Stimulated activated CD4-positive, alpha-beta T cell treated with anti-CD3 and anti-CD28 coated beads, Interleukin-4, amount 100 ng/mL, for 4 hours (primary cell): ENCODE measurements at regions not wholly inside any gene's neighbourhood (a gene's known extent, or its start where the extent isn't known, plus 50 kb on each side); places are given as distances from the start of the nearest gene placed in this dataset.
"Not testable (repeated sequence)": the region's sequence is repeated elsewhere in the genome, so short reads cannot be mapped to it uniquely, and the experiment has no call there.

Experiments used
- DNase-seq, 2 experiments: peaks; one replicate each; pipeline ENCODE4 v3.0.0-alpha.2; 2020

GRCh38 chr22:22168941-22169867, 75.4 kb upstream of the VPREB1 start:
- no peak for DNase-seq

GRCh38 chr22:22168190-22168940, 76.2 kb upstream of the VPREB1 start:
- DNase-seq, result no peak

- DNase-seq, result no peak
Observed at GRCh38 chr22:22167791-22168189, 76.8 kb upstream of the VPREB1 start.

DNA sequence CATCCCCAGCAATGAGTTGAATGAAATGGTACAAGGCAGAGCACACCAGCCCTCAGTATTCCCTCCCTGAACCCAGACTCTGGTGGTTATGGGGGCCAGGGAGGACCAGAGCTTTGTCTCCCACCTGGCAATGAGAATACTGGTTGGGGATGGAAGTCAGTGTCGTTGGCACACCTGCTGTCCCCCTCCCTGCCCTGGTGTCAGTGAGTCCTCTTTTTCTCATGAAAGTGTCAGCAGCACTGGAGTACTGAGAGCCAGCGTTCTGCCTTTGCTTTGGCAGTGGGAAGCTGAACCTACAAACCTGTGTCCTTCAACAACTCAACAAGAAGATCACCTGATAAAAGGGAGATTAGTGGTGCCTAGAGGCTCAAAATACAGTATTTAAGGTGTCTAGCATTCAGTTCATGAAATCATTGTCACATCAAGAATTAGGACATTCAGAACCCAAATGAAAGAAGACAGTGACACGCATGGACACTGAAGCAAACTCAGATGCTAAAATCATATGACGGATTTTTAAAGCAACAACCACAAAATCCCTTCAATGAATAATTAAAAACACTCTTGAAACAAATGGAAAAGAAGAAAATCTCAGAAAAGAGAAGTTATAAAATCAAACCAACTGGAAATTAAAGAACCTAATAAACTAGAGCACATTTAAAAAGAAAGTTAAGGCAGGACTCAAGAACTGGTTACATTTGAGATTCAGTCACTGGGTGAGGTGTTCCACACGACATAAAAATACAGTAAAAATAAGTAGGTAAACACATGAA, 77.5 kb upstream of the VPREB1 start:
- DNase-seq, result no peak

GRCh38 chr22:22165936-22166710, 78.5 kb upstream of the VPREB1 start:
- DNase-seq, result no peak

- DNase-seq, result no peak
Observed at GRCh38 chr22:22164541-22165272, 79.9 kb upstream of the VPREB1 start.

DNA sequence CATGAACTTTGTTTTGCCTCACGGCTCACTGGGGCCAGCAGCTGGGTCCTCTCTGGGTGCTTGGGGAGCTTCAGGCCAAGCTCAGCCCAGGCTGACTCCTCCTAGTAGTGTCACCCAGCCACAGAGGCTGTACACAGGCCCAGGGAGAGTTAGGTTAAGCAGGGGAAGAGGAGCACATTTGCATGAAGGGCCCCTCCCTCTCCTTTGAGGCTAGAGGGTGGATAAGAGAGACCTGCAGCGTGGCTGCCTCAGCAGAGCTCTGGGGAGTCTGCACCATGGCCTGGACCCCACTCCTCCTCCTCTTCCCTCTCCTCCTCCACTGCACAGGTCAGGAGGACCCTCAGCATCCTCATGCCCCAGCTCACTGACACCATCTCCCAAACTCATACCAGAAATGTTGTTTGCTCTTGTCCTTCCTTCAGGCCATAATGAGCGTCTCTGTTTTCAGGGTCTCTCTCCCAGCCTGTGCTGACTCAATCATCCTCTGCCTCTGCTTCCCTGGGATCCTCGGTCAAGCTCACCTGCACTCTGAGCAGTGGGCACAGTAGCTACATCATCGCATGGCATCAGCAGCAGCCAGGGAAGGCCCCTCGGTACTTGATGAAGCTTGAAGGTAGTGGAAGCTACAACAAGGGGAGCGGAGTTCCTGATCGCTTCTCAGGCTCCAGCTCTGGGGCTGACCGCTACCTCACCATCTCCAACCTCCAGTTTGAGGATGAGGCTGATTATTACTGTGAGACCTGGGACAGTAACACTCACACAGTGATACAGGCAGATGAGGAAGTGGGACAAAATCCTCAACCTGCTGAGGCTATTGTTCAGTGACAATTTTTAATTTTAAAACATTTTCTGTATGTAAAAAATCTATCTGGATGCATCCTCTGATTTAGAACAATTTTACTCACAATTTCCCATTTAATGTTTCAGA, 82.4 kb upstream of the VPREB1 start:
- DNase-seq, result no peak

DNA sequence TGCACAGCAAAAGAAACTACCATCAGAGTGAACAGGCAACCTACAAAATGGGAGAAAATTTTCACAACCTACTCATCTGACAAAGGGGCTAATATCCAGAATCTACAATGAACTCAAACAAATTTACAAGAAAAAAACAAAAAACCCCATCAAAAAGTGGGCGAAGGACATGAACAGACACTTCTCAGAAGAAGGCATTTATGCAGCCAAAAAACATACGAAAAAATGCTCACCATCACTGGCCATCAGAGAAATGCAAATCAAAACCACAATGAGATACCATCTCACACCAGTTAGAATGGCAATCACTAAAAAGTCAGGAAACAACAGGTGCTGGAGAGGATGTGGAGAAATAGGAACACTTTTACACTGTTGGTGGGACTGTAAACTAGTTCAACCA, 83.8 kb upstream of the VPREB1 start:
- DNase-seq, result not testable (repeated sequence)

- DNase-seq, result no peak
Observed at GRCh38 chr22:22159384-22159783, 85.2 kb upstream of the VPREB1 start.

GRCh38 chr22:22158965-22159364, 85.6 kb upstream of the VPREB1 start:
- DNase-seq, result no peak

- DNase-seq, result no peak
Observed at GRCh38 chr22:22158207-22158816, 86.3 kb upstream of the VPREB1 start.

DNA sequence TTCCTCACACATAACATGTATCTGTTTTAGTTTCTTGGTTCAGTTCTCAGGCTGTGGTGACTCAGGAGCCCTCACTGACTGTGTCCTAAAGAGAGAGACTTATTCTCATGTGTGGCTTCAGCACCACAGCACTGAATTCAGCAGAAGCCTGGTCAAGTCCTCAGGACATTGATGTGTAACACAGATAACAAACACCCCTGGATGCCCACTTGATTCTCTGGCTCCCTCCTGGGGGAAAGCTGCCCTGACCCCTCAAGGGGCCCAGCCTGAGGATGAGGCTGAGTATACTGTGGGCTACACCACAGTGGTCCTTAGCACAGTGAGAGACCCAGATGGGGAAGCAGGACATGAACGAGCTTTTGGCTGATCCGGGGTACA, 87.2 kb upstream of the VPREB1 start:
- DNase-seq, result no peak

DNA sequence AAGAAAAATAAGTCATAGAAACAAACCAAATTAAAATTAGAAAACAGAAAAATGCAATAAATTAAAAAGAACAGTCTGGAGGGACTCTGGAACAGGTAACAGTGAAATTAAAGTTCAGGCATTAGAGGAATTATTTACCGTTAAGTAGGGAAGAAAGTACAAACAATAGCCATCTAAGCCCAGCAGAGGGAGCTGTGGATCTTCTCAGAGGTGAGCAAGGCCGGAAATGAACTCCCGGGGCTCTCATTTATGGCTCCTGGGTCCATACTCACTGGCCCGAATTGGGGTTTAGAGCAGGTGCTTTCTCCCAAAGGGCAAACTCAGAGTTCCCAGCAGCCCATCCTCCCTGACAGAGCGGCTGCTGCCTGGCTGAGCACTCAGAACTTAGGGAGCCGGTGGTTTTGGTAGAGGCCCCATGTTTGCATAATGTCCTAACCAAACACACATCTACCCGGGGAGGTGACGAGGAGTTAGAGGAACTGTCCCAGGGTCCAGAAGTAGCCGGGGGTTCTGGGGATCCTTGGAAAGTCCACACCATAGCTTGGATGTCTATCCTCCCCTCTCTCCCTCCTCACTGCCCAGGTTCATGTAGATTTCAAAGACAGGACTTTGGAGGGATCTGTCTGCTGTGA, 87.8 kb upstream of the VPREB1 start:
- DNase-seq, result peak; percentile 44 to 48

DNA sequence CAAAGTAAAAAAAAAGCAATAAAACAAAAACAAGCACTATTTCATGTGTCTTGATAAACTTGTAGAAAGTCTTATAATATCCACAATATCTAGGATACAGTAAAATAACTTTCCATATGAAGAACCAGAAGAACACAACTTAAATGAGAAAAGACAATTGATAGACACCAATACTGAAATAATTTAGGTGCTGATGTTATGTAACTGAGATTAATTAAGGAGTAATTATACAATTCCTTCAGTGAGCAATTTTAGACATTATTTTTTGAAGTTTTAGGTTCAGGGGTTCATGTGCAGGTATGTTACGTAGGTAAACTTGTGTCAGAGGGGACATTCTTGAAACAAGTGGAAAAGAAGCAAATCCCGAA, 88.3 kb upstream of the VPREB1 start:
- DNase-seq, result no peak

GRCh38 chr22:22155607-22156006, 89.0 kb upstream of the VPREB1 start:
- no peak for DNase-seq

DNA sequence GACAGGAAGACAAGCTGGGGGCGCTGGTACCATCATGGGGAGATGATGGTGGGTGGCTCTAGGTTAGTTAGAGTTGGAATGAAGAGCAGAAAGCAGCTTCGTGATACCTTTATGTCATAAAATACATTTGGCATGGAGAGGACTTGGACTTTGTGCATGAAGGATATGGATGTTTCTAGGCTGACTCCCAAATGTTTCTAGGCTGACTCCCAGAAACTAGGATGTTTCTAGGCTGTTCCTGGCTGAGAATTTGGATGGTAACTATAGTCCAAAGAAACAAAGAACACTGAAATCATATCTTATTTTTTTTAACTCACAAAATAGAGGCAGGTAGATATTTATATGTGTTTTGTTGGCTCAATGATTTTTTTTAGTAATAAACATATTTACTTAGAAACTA, 89.4 kb upstream of the VPREB1 start:
- no peak for DNase-seq

GRCh38 chr22:22154040-22154439, 90.5 kb upstream of the VPREB1 start:
- no peak for DNase-seq

DNA sequence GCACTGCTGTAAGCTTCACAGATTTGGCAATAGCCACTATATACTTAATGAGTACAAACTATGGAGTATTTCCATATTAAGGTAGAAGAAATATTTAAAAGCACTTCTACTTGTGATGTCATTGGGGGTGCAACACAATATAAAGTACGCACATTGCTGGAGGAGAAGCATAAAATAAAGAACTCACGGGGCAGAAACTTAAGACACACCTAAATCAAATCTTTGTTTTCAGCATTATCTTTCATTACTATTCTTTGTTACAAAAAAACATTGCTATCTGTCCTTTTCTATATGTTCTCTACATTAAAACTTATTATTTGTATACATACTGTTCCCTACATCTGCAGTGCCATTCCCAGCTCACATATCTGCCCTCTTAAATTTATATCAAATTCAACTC, 93.3 kb upstream of the VPREB1 start:
- no peak for DNase-seq

- DNase-seq, result no peak
Observed at GRCh38 chr22:22150457-22150856, 94.1 kb upstream of the VPREB1 start.

GRCh38 chr22:22148905-22149304, 95.7 kb upstream of the VPREB1 start:
- no peak for DNase-seq
